DOHH2 (cell line): ENCODE measurements at regions not wholly inside any gene's neighbourhood (a gene's known extent, or its start where the extent isn't known, plus 50 kb on each side); places are given as distances from the start of the nearest gene placed in this dataset.

Source experiments
- H3F3A ChIP-seq: fragments of 200-600 bp; sonication (generic), shearing (Covaris generic); 2 replicates; pipeline ENCODE4 v1.6.0; 2016; ENCODE audit warnings: antibody characterized with exemption, mild to moderate bottlenecking; ENCODE audit not compliant: control insufficient read depth, insufficient read depth
- H3K27ac ChIP-seq: fragments of 200-600 bp; sonication (generic); 2 replicates; pipeline ENCODE4 v1.5.1; 2014; ENCODE audit warnings: low read depth, mild to moderate bottlenecking, low read length, moderate library complexity
- H3K27me3 ChIP-seq: fragments of 200-600 bp; sonication (generic); 2 replicates; pipeline ENCODE4 v1.6.1; 2014; ENCODE audit warnings: mild to moderate bottlenecking, low read length, mixed read lengths; ENCODE audit not compliant: control insufficient read depth
- H3K36me3 ChIP-seq: fragments of 200-600 bp; sonication (generic); 2 replicates; pipeline ENCODE4 v1.6.1; 2014; ENCODE audit warnings: mild to moderate bottlenecking, low read length, moderate library complexity, mixed read lengths; ENCODE audit not compliant: control insufficient read depth
- H3K4me1 ChIP-seq: fragments of 200-600 bp; sonication (generic); 2 replicates; pipeline ENCODE4 v1.6.1; 2014; ENCODE audit warnings: mild to moderate bottlenecking, low read length, mixed read lengths; ENCODE audit not compliant: control insufficient read depth
- H3K4me2 ChIP-seq: fragments of 200-600 bp; sonication (generic); 2 replicates; pipeline ENCODE4 v1.6.0; 2014; ENCODE audit warnings: mild to moderate bottlenecking, low read length, moderate library complexity
- H3K4me3 ChIP-seq: fragments of 200-600 bp; sonication (generic); 2 replicates; pipeline ENCODE4 v1.5.1; 2014; ENCODE audit warnings: mild to moderate bottlenecking, low read length, mixed read lengths
- H3K79me2 ChIP-seq: fragments of 200-600 bp; sonication (generic); 2 replicates; pipeline ENCODE4 v1.6.1; 2014; ENCODE audit warnings: mild to moderate bottlenecking, low read length, mixed read lengths; ENCODE audit not compliant: control insufficient read depth
- H3K9me2 ChIP-seq: fragments of 200-600 bp; sonication (generic); replicated peaks from 2 replicates; pipeline ENCODE4 v1.6.1; 2014; ENCODE audit warnings: mild to moderate bottlenecking, low read length, mixed read lengths; ENCODE audit not compliant: control insufficient read depth
- H3K9me3 ChIP-seq: fragments of 200-600 bp; sonication (generic); 2 replicates; pipeline ENCODE4 v1.6.1; 2014; ENCODE audit warnings: antibody characterized with exemption, low read length, mixed read lengths; ENCODE audit not compliant: control insufficient read depth, insufficient read depth
- H4K20me1 ChIP-seq: fragments of 200-600 bp; sonication (generic); 2 replicates; pipeline ENCODE4 v1.6.0; 2014; ENCODE audit warnings: low read depth, mild to moderate bottlenecking, antibody characterized with exemption, low read length, moderate library complexity; ENCODE audit not compliant: control insufficient read depth, insufficient read depth
- EZH2phosphoT487 ChIP-seq: fragments of 200-600 bp; sonication (generic); IDR thresholded peaks from 2 replicates; pipeline ENCODE4 v1.6.1; 2017; ENCODE audit warnings: borderline replicate concordance, mild to moderate bottlenecking, antibody characterized with exemption, low read length, moderate library complexity, mixed read lengths
- TF ChIP-seq, protein P1 (sequence below): fragments of 200-600 bp; sonication (generic); IDR thresholded peaks from one replicate; pipeline ENCODE4 v1.5.1; 2014; ENCODE audit warnings: antibody characterized with exemption, mild to moderate bottlenecking, low read depth, low read length; ENCODE audit not compliant: poor library complexity, severe bottlenecking

DNA sequence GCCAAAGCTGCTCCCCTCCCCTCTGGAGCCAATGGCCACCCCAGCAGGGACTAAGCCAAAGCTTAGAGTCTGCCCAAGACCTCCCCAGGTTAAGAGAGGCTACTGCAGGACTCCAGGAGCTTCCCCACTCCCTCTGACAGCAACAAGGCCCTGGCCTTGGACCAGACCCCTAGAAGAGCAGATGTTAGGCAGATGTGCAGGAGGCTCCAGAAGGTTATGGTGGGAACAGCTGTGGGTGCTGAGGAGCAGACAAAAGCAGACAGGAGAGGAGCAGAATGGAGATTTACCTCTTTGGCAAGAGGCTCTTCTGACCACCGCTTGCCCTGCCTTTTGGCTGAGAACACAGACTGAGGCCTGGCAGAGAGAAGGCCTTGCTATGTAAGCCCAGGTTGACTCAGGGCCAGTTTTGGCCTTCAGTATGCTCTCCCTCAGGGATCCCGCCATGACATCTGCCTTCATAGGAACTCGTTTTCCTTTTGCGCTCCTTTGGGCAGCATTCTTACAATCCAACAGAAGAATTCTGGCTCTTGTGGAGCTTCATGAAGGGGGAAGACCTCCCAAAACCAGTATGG is 113.0 kb downstream of the RBFOX3 start:
- Histone ChIP-seq H3K4me2 (no peak overlapping the region), H3K36me3 (no peaks in the 10 kb centered on the region), H3K27me3 (no peaks in the 10 kb centered on the region), H3K79me2 (no peaks in the 10 kb centered on the region), H3K4me3 (no peak overlapping the region), H3K9me3 (no peaks in the 10 kb centered on the region), H4K20me1 (no peaks in the 10 kb centered on the region), H3K4me1 (no peaks in the 10 kb centered on the region), H3K9me2 (no peaks in the 10 kb centered on the region), H3F3A (no peaks in the 10 kb centered on the region), H3K27ac (no peak overlapping the region)
- no peak for TF ChIP-seq EZH2phosphoT487
- TF ChIP-seq, protein P1, sequence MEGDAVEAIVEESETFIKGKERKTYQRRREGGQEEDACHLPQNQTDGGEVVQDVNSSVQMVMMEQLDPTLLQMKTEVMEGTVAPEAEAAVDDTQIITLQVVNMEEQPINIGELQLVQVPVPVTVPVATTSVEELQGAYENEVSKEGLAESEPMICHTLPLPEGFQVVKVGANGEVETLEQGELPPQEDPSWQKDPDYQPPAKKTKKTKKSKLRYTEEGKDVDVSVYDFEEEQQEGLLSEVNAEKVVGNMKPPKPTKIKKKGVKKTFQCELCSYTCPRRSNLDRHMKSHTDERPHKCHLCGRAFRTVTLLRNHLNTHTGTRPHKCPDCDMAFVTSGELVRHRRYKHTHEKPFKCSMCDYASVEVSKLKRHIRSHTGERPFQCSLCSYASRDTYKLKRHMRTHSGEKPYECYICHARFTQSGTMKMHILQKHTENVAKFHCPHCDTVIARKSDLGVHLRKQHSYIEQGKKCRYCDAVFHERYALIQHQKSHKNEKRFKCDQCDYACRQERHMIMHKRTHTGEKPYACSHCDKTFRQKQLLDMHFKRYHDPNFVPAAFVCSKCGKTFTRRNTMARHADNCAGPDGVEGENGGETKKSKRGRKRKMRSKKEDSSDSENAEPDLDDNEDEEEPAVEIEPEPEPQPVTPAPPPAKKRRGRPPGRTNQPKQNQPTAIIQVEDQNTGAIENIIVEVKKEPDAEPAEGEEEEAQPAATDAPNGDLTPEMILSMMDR = no peak

DNA sequence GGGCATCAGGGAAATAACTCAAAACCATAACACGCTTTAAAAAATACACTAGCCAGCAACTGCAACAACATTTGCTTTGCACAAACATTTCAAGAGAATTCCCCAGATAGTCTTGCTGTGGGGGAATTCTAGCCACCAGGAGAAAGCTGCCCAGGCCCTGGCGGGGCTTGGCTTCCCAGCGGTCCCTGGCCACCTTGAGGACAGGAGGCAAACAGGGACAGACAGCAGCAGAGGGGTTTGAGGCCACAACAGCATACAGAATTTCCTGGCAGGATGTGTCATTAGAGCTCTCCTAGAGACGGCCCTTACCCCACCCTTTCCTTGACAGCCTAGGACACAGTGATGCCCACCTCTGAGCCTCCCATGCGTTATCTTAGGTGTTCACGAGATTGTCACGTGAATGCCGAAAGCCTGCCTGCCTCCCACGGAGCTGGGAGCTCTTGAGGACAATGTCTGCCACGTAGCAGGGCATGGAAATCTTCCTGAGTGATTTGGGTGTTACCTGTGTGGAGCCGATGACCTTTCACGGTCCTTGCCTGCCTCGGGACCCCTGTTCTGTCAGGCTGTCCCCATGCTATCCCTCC is 114.3 kb downstream of the RBFOX3 start:
- no peak overlapping the region for H3K27ac ChIP-seq
- H3K4me2 ChIP-seq = no peak overlapping the region
- no peaks in the 10 kb centered on the region for H4K20me1 ChIP-seq
- H3F3A ChIP-seq = no peaks in the 10 kb centered on the region
- H3K9me2 ChIP-seq = no peaks in the 10 kb centered on the region
- H3K36me3 ChIP-seq = no peaks in the 10 kb centered on the region
- H3K27me3 ChIP-seq = no peaks in the 10 kb centered on the region
- no peak for TF ChIP-seq EZH2phosphoT487
- TF ChIP-seq, protein P1 = no peak
- no peaks in the 10 kb centered on the region for H3K9me3 ChIP-seq
- H3K4me1 ChIP-seq = no peaks in the 10 kb centered on the region
- H3K4me3 ChIP-seq = no peak overlapping the region
- H3K79me2 ChIP-seq = no peaks in the 10 kb centered on the region

DNA sequence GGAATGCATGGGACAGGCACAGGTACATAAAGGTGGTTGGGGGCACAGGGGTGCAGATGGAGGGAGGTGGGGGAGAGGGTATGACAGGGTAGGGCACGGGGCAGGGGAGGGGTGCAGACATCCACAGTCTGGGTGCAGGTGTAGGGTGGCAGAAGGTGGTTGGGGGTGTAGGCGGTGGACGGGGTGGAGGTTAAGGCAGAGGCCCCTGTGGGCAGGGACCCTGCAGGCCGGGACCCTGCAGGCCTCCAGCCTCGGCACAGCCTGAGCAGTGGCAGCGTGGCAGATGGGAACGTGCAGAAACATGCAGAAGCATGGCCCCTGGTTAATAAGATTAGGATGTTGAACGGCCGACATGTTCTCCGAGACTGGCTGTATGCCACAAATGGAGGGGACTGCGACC is 115.2 kb downstream of the RBFOX3 start:
- TF ChIP-seq, protein P1 = no peak
- no peak for TF ChIP-seq EZH2phosphoT487
- H3K9me2 ChIP-seq = no peaks in the 10 kb centered on the region
- no peak overlapping the region for H3K27ac ChIP-seq
- no peak overlapping the region for H3K4me2 ChIP-seq
- no peak overlapping the region for H3K4me3 ChIP-seq
- no peaks in the 10 kb centered on the region for H3K27me3 ChIP-seq
- H3F3A ChIP-seq = no peaks in the 10 kb centered on the region
- no peaks in the 10 kb centered on the region for H4K20me1 ChIP-seq
- no peaks in the 10 kb centered on the region for H3K79me2 ChIP-seq
- H3K9me3 ChIP-seq = no peaks in the 10 kb centered on the region
- no peaks in the 10 kb centered on the region for H3K36me3 ChIP-seq
- H3K4me1 ChIP-seq = peaks cover 4% of the 10 kb centered on the region
